GM12878 (cell line): ENCODE measurements at regions not wholly inside any gene's neighbourhood (a gene's known extent, or its start where the extent isn't known, plus 50 kb on each side); places are given as distances from the start of the nearest gene placed in this dataset.

Experiments
- CTCF ChIP-seq, 3 experiments: IDR thresholded peaks in 2 of 3; conservative IDR thresholded peaks in 1 of 3; 2 replicates each; pipeline ENCODE4 v1.5.1; 2011; ENCODE audit warnings: low read depth in 3 of 3, low read length in 3 of 3, mild to moderate bottlenecking in 3 of 3, control low read depth in 2 of 3, moderate library complexity in 2 of 3, inconsistent platforms in 1 of 3, mixed read lengths in 1 of 3; ENCODE audit not compliant: control insufficient read depth in 2 of 3, insufficient read depth in 1 of 3; ENCODE audit errors: extremely low read depth in 1 of 3
- DPF2 ChIP-seq: fragments of 450-650 bp; IDR thresholded peaks from 2 replicates; pipeline ENCODE4 v1.6.1; 2017; ENCODE audit warnings: mild to moderate bottlenecking
- EZH2 ChIP-seq: IDR thresholded peaks from 2 replicates; pipeline ENCODE4 v1.6.1; 2012; ENCODE audit warnings: low read depth, mild to moderate bottlenecking, control low read depth, inconsistent platforms, low read length, borderline replicate concordance; ENCODE audit not compliant: control insufficient read depth
- HDAC2 ChIP-seq: fragments of 200-600 bp; sonication (generic); IDR thresholded peaks from 2 replicates; pipeline ENCODE4 v1.6.1; 2017
- HDGF ChIP-seq: fragments of 450-650 bp; IDR thresholded peaks from 2 replicates; pipeline ENCODE4 v1.6.1; 2016; ENCODE audit warnings: antibody characterized with exemption
- LARP7 ChIP-seq: fragments of 450-650 bp; IDR thresholded peaks from 2 replicates; pipeline ENCODE4 v1.6.1; 2017; ENCODE audit warnings: mild to moderate bottlenecking
- WRNIP1 ChIP-seq: IDR thresholded peaks from 2 replicates; pipeline ENCODE4 v1.6.1; 2011; ENCODE audit warnings: low read depth, low read length, improper control_type of control experiment, borderline replicate concordance

GRCh38 chr15:87686339-87686738 lies 570.2 kb downstream of the NTRK3 start:
- no peak for TF ChIP-seq HDAC2
- no peak for TF ChIP-seq DPF2
- no peak for TF ChIP-seq WRNIP1
- TF ChIP-seq CTCF (IDR thresholded peaks at IDR 0.05 in 2 of 3, conservative IDR thresholded peaks at IDR 0.05 in 1 of 3; ENCODE audit: control insufficient read depth in 2 of 3, extremely low read depth in 1 of 3, insufficient read depth in 1 of 3, low read depth in 3 of 3, low read length in 3 of 3) = no peak
- TF ChIP-seq LARP7 = no peak
- no peak for TF ChIP-seq EZH2
- no peak for TF ChIP-seq HDGF
